H9 (cell line): ENCODE measurements at regions not wholly inside any gene's neighbourhood (a gene's known extent, or its start where the extent isn't known, plus 50 kb on each side); places are given as distances from the start of the nearest gene placed in this dataset.

Experiments
- DNase-seq: peaks from one replicate; pipeline ENCODE4 v3.0.0-alpha.2; 2017
- H2AFZ ChIP-seq: one replicate; pipeline ENCODE4 v1.6.1; 2013; ENCODE audit warnings: mild to moderate bottlenecking, low read length, control low read depth, moderate library complexity
- H2AK5ac ChIP-seq: 2 replicates; pipeline ENCODE4 v1.6.1; 2013; ENCODE audit warnings: low read length, control low read depth, mixed read lengths; ENCODE audit not compliant: insufficient read length
- H2BK120ac ChIP-seq: one replicate; pipeline ENCODE4 v1.6.1; 2013; ENCODE audit warnings: low read depth, mild to moderate bottlenecking, low read length, control low read depth, inconsistent platforms; ENCODE audit not compliant: poor library complexity, severe bottlenecking
- H2BK12ac ChIP-seq: 2 replicates; pipeline ENCODE4 v1.6.1; 2013; ENCODE audit warnings: low read length, control low read depth, mixed read lengths, low read depth; ENCODE audit not compliant: insufficient read length
- H2BK15ac ChIP-seq: 2 replicates; pipeline ENCODE4 v1.6.1; 2013; ENCODE audit warnings: low read depth, low read length, control low read depth
- H2BK20ac ChIP-seq: one replicate; pipeline ENCODE4 v1.6.1; 2013; ENCODE audit warnings: low read depth, mild to moderate bottlenecking, low read length, control low read depth, inconsistent platforms; ENCODE audit not compliant: poor library complexity, severe bottlenecking
- H2BK5ac ChIP-seq: 2 replicates; pipeline ENCODE4 v1.6.1; 2013; ENCODE audit warnings: low read length, control low read depth, mixed read lengths; ENCODE audit not compliant: insufficient read length
- H3K14ac ChIP-seq: 2 replicates; pipeline ENCODE4 v1.6.1; 2013; ENCODE audit warnings: low read length, control low read depth; ENCODE audit not compliant: insufficient read depth
- H3K18ac ChIP-seq: 2 replicates; pipeline ENCODE4 v1.6.1; 2013; ENCODE audit warnings: low read depth, mild to moderate bottlenecking, mixed read lengths, low read length, control low read depth; ENCODE audit not compliant: insufficient read length
- H3K23ac ChIP-seq: 2 replicates; pipeline ENCODE4 v1.6.1; 2013; ENCODE audit warnings: low read length, control low read depth, mixed read lengths, low read depth; ENCODE audit not compliant: insufficient read length
- H3K23me2 ChIP-seq: 2 replicates; pipeline ENCODE4 v1.6.1; 2013; ENCODE audit warnings: low read depth, mild to moderate bottlenecking, mixed read lengths, low read length, control low read depth; ENCODE audit not compliant: insufficient read length, poor library complexity, severe bottlenecking
- H3K27ac ChIP-seq: 2 replicates; pipeline ENCODE4 v1.5.1; 2013; ENCODE audit warnings: low read length, control low read depth, mixed read lengths, low read depth; ENCODE audit not compliant: insufficient read length
- H3K27me3 ChIP-seq: 2 replicates; pipeline ENCODE4 v1.6.1; 2013; ENCODE audit warnings: low read length, control low read depth, inconsistent platforms; ENCODE audit not compliant: insufficient read depth
- H3K4ac ChIP-seq: 2 replicates; pipeline ENCODE4 v1.6.1; 2013; ENCODE audit warnings: low read depth, mild to moderate bottlenecking, control low read depth, inconsistent platforms, low read length, moderate library complexity
- H3K4me1 ChIP-seq: 2 replicates; pipeline ENCODE4 v1.6.1; 2013; ENCODE audit warnings: low read length, control low read depth, inconsistent platforms; ENCODE audit not compliant: insufficient read depth
- H3K4me2 ChIP-seq: 2 replicates; pipeline ENCODE4 v1.6.1; 2013; ENCODE audit warnings: low read length, control low read depth, mixed read lengths; ENCODE audit not compliant: insufficient read length, insufficient read depth
- H3K56ac ChIP-seq: 2 replicates; pipeline ENCODE4 v1.6.1; 2013; ENCODE audit warnings: low read depth, mild to moderate bottlenecking, mixed read lengths, low read length, control low read depth; ENCODE audit not compliant: insufficient read length
- H3K79me1 ChIP-seq: 2 replicates; pipeline ENCODE4 v1.6.1; 2013; ENCODE audit warnings: low read depth, mild to moderate bottlenecking, moderate library complexity, low read length, control low read depth, inconsistent platforms; ENCODE audit not compliant: insufficient read depth, poor library complexity, severe bottlenecking
- H3K79me2 ChIP-seq: 2 replicates; pipeline ENCODE4 v1.6.1; 2013; ENCODE audit warnings: low read length, control low read depth, inconsistent platforms; ENCODE audit not compliant: insufficient read depth
- H3K9ac ChIP-seq: 2 replicates; pipeline ENCODE4 v1.6.1; 2013; ENCODE audit warnings: low read length, control low read depth, mixed read lengths; ENCODE audit not compliant: insufficient read length; ENCODE audit errors: extremely low read depth
- H3K9me3 ChIP-seq: one replicate; pipeline ENCODE4 v1.6.1; 2013; ENCODE audit warnings: low read depth, low read length, inconsistent platforms; ENCODE audit not compliant: control insufficient read depth
- H3T11ph ChIP-seq: one replicate; pipeline ENCODE4 v1.6.1; 2013; ENCODE audit warnings: mild to moderate bottlenecking, low read length, control low read depth, inconsistent platforms
- H4K20me1 ChIP-seq: one replicate; pipeline ENCODE4 v1.6.1; 2013; ENCODE audit not compliant: control insufficient read depth, insufficient read length, insufficient read depth
- H4K5ac ChIP-seq: 2 replicates; pipeline ENCODE4 v1.6.1; 2013; ENCODE audit warnings: low read depth, mild to moderate bottlenecking, mixed read lengths, low read length, control low read depth; ENCODE audit not compliant: insufficient read length
- H4K8ac ChIP-seq: replicated peaks from 2 replicates; pipeline ENCODE4 v1.6.1; 2013; ENCODE audit warnings: low read length, control low read depth, mixed read lengths, low read depth; ENCODE audit not compliant: insufficient read length
- H4K91ac ChIP-seq: 2 replicates; pipeline ENCODE4 v1.6.1; 2013; ENCODE audit warnings: low read depth, mild to moderate bottlenecking, moderate library complexity, mixed read lengths, low read length, control low read depth; ENCODE audit not compliant: insufficient read length
- H3K27ac Mint-ChIP-seq, 3 experiments: 2 replicates in 2 of 3; 3 replicates in 1 of 3; pipeline ENCODE4 v1.8.0; 2020 to 2021; ENCODE audit warnings: mixed read lengths in 3 of 3, mild to moderate bottlenecking in 1 of 3, moderate library complexity in 1 of 3
- H3K27me3 Mint-ChIP-seq: 2 replicates; pipeline ENCODE4 v1.8.0; 2021; ENCODE audit warnings: low read depth, mild to moderate bottlenecking, moderate library complexity, mixed read lengths
- H3K36me3 Mint-ChIP-seq, 3 experiments: 2 replicates in 2 of 3; 3 replicates in 1 of 3; pipeline ENCODE4 v1.8.0; 2020 to 2021; ENCODE audit warnings: low read depth in 3 of 3, mixed read lengths in 3 of 3; ENCODE audit not compliant: insufficient read depth in 1 of 3
- H3K4me1 Mint-ChIP-seq, 2 experiments: 2 replicates each; pipeline ENCODE4 v1.8.0; 2020; ENCODE audit warnings: mixed read lengths in 2 of 2
- H3K4me3 Mint-ChIP-seq, 2 experiments: 2 replicates in 1 of 2; 3 replicates in 1 of 2; pipeline ENCODE4 v1.8.0; 2020 to 2021; ENCODE audit warnings: mild to moderate bottlenecking in 2 of 2, mixed read lengths in 2 of 2, moderate library complexity in 1 of 2
- H3K9me3 Mint-ChIP-seq, 2 experiments: 2 replicates in 1 of 2; 3 replicates in 1 of 2; pipeline ENCODE4 v1.8.0; 2020; ENCODE audit warnings: mild to moderate bottlenecking in 2 of 2, mixed read lengths in 2 of 2, moderate library complexity in 1 of 2
- CTCF ChIP-seq: fragments of 200-600 bp; sonication (generic); conservative IDR thresholded peaks from 3 replicates; pipeline ENCODE4 v1.8.0; 2021; ENCODE audit warnings: antibody characterized with exemption, mild to moderate bottlenecking
- WGBS: extraction: QIAGEN DNeasy Blood & Tissue Kit; methylation state at CpG from one replicate; pipeline ENCODE4 v1.1.7; 2013; ENCODE audit warnings: missing lambda C conversion rate, low lambda C conversion rate, mixed read lengths; ENCODE audit not compliant: insufficient read length; ENCODE audit errors: extremely low coverage; 5-methylcytosine and 5-hydroxymethylcytosine counted together

DNA sequence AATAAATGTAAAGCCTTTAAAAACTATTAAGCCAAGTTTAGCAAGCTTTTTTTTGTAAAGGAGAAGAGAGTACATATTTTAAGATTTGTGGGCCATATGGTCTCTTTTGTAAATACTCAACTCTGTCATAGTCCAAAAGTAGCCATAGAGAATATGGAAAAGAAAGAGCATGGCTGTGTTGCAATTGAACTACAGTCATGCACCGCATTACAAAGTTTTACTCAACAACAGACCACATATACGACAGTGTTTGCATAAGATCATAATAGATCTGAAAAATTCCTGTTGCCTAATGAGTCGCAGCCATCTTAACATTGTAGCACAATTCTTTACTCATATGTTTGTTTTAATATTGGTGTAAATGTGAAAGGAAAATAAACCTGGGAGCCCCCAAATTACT lies 440.8 kb downstream of the HTR7 start:
- H4K8ac ChIP-seq, result no peak overlapping the region
- no peak overlapping the region for H2BK12ac ChIP-seq
- Mint-ChIP-seq H3K9me3 (no peaks in the 10 kb centered on the region), H3K4me1 (peaks cover 10 to 18% of the 10 kb centered on the region in 2 experiments), H3K4me3 (no peak overlapping the region), H3K36me3 (no peaks in the 10 kb centered on the region), H3K27ac (no peak overlapping the region), H3K27me3 (no peaks in the 10 kb centered on the region)
- no peak overlapping the region for H3T11ph ChIP-seq
- H4K91ac ChIP-seq, result no peak overlapping the region
- H2BK15ac ChIP-seq, result no peak overlapping the region
- no peaks in the 10 kb centered on the region for H3K4me1 ChIP-seq
- no peak overlapping the region for H4K5ac ChIP-seq
- no peak overlapping the region for H3K14ac ChIP-seq
- no peak overlapping the region for H2BK5ac ChIP-seq
- WGBS, result no CpG with 5 or more reads among the region's 3 CpGs
- H3K9ac ChIP-seq, result no peak overlapping the region
- no peak overlapping the region for H3K4ac ChIP-seq
- H2AFZ ChIP-seq, result no peak overlapping the region
- no peak overlapping the region for H3K18ac ChIP-seq
- no peak overlapping the region for H3K56ac ChIP-seq
- no peak for TF ChIP-seq CTCF
- no peak overlapping the region for H3K27ac ChIP-seq
- H2BK20ac ChIP-seq, result no peak overlapping the region
- H3K79me2 ChIP-seq, result no peaks in the 10 kb centered on the region
- H2AK5ac ChIP-seq, result no peak overlapping the region
- no peaks in the 10 kb centered on the region for H4K20me1 ChIP-seq
- no peak for DNase-seq
- H3K79me1 ChIP-seq, result no peaks in the 10 kb centered on the region
- H3K23me2 ChIP-seq, result no peaks in the 10 kb centered on the region
- no peaks in the 10 kb centered on the region for H3K9me3 ChIP-seq
- H3K23ac ChIP-seq, result no peak overlapping the region
- H2BK120ac ChIP-seq, result no peak overlapping the region
- no peak overlapping the region for H3K4me2 ChIP-seq
- no peaks in the 10 kb centered on the region for H3K27me3 ChIP-seq
